ENCODE measurements at regions not wholly inside any gene's neighbourhood (a gene's known extent, or its start where the extent isn't known, plus 50 kb on each side); places are given as distances from the start of the nearest gene placed in this dataset.

GRCh38 chr3:94217406-94217805, 154.5 kb downstream of the NSUN3 start:
- no peak for TF ChIP-seq POLR2A (IDR thresholded peaks at IDR 0.05)
- no peak for TF ChIP-seq EP300 (IDR thresholded peaks at IDR 0.05)
